ENCODE measurements at regions not wholly inside any gene's neighbourhood (a gene's known extent, or its start where the extent isn't known, plus 50 kb on each side); places are given as distances from the start of the nearest gene placed in this dataset.

DNA sequence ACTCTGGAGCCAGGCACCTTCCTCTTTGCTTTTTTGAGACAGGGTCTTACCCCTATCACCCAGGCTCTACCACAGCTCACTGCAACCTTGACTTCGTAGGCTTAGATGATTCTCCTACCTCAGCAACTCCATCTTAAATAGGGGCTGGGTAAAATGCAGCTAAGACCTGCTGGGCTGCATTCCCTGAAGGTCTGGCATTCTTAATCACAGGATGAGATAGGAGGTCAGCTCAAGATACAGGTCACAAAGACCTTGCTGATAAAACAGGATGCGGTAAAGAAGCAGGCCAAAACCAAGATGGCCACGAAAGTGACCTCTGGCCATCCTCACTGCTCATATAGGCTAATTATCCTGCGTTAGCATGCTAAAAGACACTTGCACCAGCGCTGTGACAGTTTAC lies 770.8 kb upstream of the PRKX start:
- no peaks in the 10 kb centered on the region for H3K36me3 ChIP-seq (ENCODE audit: control insufficient read depth, insufficient read depth, low read length)
- TF ChIP-seq, protein P1, sequence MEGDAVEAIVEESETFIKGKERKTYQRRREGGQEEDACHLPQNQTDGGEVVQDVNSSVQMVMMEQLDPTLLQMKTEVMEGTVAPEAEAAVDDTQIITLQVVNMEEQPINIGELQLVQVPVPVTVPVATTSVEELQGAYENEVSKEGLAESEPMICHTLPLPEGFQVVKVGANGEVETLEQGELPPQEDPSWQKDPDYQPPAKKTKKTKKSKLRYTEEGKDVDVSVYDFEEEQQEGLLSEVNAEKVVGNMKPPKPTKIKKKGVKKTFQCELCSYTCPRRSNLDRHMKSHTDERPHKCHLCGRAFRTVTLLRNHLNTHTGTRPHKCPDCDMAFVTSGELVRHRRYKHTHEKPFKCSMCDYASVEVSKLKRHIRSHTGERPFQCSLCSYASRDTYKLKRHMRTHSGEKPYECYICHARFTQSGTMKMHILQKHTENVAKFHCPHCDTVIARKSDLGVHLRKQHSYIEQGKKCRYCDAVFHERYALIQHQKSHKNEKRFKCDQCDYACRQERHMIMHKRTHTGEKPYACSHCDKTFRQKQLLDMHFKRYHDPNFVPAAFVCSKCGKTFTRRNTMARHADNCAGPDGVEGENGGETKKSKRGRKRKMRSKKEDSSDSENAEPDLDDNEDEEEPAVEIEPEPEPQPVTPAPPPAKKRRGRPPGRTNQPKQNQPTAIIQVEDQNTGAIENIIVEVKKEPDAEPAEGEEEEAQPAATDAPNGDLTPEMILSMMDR (IDR thresholded peaks at IDR 0.05; ENCODE audit: insufficient read depth, low read length, poor library complexity, severe bottlenecking): no peak
- no peak for DNase-seq (ENCODE audit: low read depth)
- H3K4me3 ChIP-seq (ENCODE audit: low read depth, low read length): no peak overlapping the region
- H3K27me3 ChIP-seq (ENCODE audit: control insufficient read depth, insufficient read depth, low read length): no peaks in the 10 kb centered on the region

DNA sequence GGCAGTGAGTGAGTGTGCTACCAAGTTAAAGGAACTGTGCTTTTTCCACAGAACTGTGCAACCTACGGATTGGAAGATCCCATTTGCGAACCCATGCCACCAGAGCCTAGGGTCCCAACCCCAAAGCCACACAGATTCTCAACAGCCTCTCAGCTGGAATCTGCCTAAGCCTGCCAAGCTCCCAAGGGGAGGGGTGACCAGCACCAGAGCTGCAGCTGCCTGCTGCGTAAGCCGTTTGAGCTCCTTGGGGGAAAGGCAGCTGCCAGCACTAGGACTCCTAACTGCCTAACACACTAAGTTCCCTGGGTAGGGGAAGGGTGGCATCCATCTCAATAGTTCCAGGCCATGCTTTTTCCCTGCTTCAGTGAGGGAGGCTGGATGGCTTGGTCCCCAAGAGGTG lies 738.1 kb upstream of the PRKX start:
- Histone ChIP-seq H3K4me3 (ENCODE audit: low read depth, low read length) (no peak overlapping the region), H3K27me3 (ENCODE audit: control insufficient read depth, insufficient read depth, low read length) (no peaks in the 10 kb centered on the region), H3K36me3 (ENCODE audit: control insufficient read depth, insufficient read depth, low read length) (no peaks in the 10 kb centered on the region)
- TF ChIP-seq, protein P1 (IDR thresholded peaks at IDR 0.05; ENCODE audit: insufficient read depth, low read length, poor library complexity, severe bottlenecking): no peak
- no peak for DNase-seq (ENCODE audit: low read depth)

DNA sequence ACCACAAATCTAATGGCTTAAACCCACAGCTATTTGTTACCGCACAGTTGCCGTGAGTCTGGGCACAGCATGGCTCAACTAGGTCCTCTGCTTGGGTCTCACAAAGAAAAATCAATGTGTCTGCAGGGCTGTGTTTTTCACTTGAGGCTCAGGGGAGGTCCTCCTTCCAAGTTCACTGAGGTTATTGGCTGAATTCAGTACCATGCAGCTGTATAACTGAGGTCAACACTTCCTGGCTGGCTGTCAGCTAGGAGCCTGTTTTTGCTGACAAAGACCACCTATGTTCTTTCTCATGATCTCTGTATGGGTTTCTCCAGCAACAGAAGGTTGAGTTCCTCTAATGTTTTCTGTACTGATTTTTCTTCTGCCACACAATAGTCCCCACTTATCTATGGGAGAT lies 736.7 kb upstream of the PRKX start:
- Histone ChIP-seq H3K4me3 (ENCODE audit: low read depth, low read length) (no peak overlapping the region), H3K36me3 (ENCODE audit: control insufficient read depth, insufficient read depth, low read length) (no peaks in the 10 kb centered on the region), H3K27me3 (ENCODE audit: control insufficient read depth, insufficient read depth, low read length) (no peaks in the 10 kb centered on the region)
- TF ChIP-seq, protein P1 (IDR thresholded peaks at IDR 0.05; ENCODE audit: insufficient read depth, low read length, poor library complexity, severe bottlenecking): no peak
- no peak for DNase-seq (ENCODE audit: low read depth)

DNA sequence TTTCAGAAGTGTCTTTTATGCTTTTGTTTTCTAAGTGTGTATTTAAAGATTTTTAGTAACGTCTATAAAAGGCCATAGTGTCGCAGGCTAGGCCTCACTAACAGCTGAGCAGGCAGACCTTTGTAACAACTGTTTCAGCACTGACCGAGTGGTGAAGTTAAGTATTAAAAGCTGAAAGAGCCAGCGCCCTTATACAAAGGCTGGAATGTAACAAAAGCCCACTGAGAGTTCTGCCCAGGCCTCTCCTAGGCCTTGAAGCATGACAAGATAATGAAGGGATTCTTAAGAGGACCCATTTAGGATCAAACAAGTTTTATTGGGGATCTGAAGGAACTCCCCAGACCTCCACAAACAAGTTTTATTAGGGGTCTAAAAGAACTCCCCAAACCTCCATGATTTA lies 722.5 kb upstream of the PRKX start:
- H3K4me3 ChIP-seq (ENCODE audit: low read depth, low read length): no peak overlapping the region
- no peaks in the 10 kb centered on the region for H3K36me3 ChIP-seq (ENCODE audit: control insufficient read depth, insufficient read depth, low read length)
- no peak for DNase-seq (ENCODE audit: low read depth)
- H3K27me3 ChIP-seq (ENCODE audit: control insufficient read depth, insufficient read depth, low read length): no peaks in the 10 kb centered on the region
- TF ChIP-seq, protein P1 (IDR thresholded peaks at IDR 0.05; ENCODE audit: insufficient read depth, low read length, poor library complexity, severe bottlenecking): no peak

DNA sequence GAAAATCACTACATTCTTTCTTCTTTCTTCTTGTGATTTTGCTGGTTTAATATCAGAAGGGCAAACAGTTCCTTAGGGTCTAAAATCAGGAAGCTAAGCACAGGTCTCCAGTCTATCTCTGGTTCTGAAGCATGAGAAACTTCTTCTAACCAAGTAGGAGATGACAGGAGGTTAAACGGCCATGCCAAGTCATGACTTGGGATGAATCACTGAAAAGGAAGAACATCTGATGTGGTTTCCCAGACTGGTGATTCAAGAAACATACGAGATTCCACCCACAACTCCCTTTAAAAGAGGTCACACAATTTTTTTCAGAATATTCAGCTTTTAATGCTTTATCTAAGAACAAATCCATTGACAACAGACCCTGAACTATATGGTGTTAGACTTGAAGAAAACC lies 684.0 kb upstream of the PRKX start:
- H3K4me3 ChIP-seq (ENCODE audit: low read depth, low read length): no peak overlapping the region
- no peaks in the 10 kb centered on the region for H3K36me3 ChIP-seq (ENCODE audit: control insufficient read depth, insufficient read depth, low read length)
- H3K27me3 ChIP-seq (ENCODE audit: control insufficient read depth, insufficient read depth, low read length): no peaks in the 10 kb centered on the region
- no peak for DNase-seq (ENCODE audit: low read depth)
- TF ChIP-seq, protein P1 (IDR thresholded peaks at IDR 0.05; ENCODE audit: insufficient read depth, low read length, poor library complexity, severe bottlenecking): no peak

DNA sequence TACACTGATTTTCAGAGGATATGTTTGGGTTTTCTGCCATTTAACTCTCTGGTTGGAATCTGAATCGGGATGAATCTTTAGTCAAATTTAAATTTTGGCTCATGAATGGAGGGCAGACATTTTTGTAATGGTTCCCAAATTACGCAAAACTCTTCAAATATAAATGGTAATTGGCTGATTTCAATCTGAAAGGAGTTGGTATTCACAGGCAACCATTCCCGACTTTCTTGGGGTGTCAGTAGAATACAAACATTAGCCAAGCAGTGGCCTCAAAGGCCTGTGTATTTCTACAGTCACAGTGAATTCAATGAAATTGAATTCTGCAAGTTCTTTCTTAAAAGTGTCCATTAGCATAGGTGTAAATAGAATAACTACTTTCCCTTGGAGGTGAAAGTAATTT lies 668.8 kb upstream of the PRKX start:
- no peaks in the 10 kb centered on the region for H3K27me3 ChIP-seq (ENCODE audit: control insufficient read depth, insufficient read depth, low read length)
- TF ChIP-seq, protein P1 (IDR thresholded peaks at IDR 0.05; ENCODE audit: insufficient read depth, low read length, poor library complexity, severe bottlenecking): no peak
- H3K4me3 ChIP-seq (ENCODE audit: low read depth, low read length): no peak overlapping the region
- no peak for DNase-seq (ENCODE audit: low read depth)
- H3K36me3 ChIP-seq (ENCODE audit: control insufficient read depth, insufficient read depth, low read length): no peaks in the 10 kb centered on the region

Data from kidney epithelial cell (primary cell).